Natural killer cell (primary cell): ENCODE measurements at regions not wholly inside any gene's neighbourhood (a gene's known extent, or its start where the extent isn't known, plus 50 kb on each side); places are given as distances from the start of the nearest gene placed in this dataset.

Source experiments
- ATAC-seq, 3 donors: fragments of 150-1000 bp in 2 of 3; fragments of 200-7000 bp in 1 of 3; cut with Tn5 transposase; 1 replicate in 1 of 3; 2 replicates in 2 of 3; pipeline ENCODE4 v1.10.0; 2021; ENCODE audit warnings: mild to moderate bottlenecking in 2 of 3, moderate library complexity in 2 of 3
- DNase-seq, 2 donors: peaks; one replicate each; pipeline versions ENCODE4 v3.0.0 to v3.0.0-alpha.2; 2013 to 2021; ENCODE audit warnings: mixed read lengths in 1 of 2
- H3K27ac ChIP-seq: one replicate; pipeline ENCODE4 v1.5.1; 2013; ENCODE audit warnings: mild to moderate bottlenecking, low read length
- H3K27me3 ChIP-seq: one replicate; pipeline ENCODE4 v1.6.1; 2013; ENCODE audit warnings: low read length; ENCODE audit not compliant: control insufficient read depth, insufficient read depth
- H3K36me3 ChIP-seq: one replicate; pipeline ENCODE4 v1.6.1; 2013; ENCODE audit warnings: low read length; ENCODE audit not compliant: control insufficient read depth, insufficient read depth
- H3K4me1 ChIP-seq: one replicate; pipeline ENCODE4 v1.6.1; 2013; ENCODE audit warnings: low read length; ENCODE audit not compliant: control insufficient read depth, insufficient read depth
- H3K4me3 ChIP-seq: one replicate; pipeline ENCODE4 v1.5.1; 2013; ENCODE audit warnings: low read length
- H3K9me3 ChIP-seq: one replicate; pipeline ENCODE4 v1.6.1; 2013; ENCODE audit warnings: low read length; ENCODE audit not compliant: control insufficient read depth, insufficient read depth
- H3K27ac Mint-ChIP-seq, 2 donors: one replicate each; pipeline ENCODE4 v1.8.0; 2022; ENCODE audit warnings: mild to moderate bottlenecking in 2 of 2, mixed read lengths in 2 of 2, moderate library complexity in 1 of 2
- H3K27me3 Mint-ChIP-seq, 2 donors: one replicate each; pipeline ENCODE4 v1.8.0; 2022; ENCODE audit warnings: low read depth in 2 of 2, mixed read lengths in 2 of 2
- H3K36me3 Mint-ChIP-seq: one replicate; pipeline ENCODE4 v1.8.0; 2022; ENCODE audit warnings: mixed read lengths
- H3K4me1 Mint-ChIP-seq, 2 donors: one replicate each; pipeline ENCODE4 v1.8.0; 2022; ENCODE audit warnings: mixed read lengths in 2 of 2
- H3K4me3 Mint-ChIP-seq: one replicate; pipeline ENCODE4 v1.8.0; 2022; ENCODE audit warnings: mild to moderate bottlenecking, moderate library complexity, mixed read lengths
- H3K9me3 Mint-ChIP-seq, 2 donors: one replicate each; pipeline ENCODE4 v1.8.0; 2022; ENCODE audit warnings: mixed read lengths in 2 of 2
- WGBS: methylation state at CpG from one replicate; pipeline ENCODE4 v1.1.7; 2013; ENCODE audit warnings: missing lambda C conversion rate; ENCODE audit not compliant: insufficient coverage; 5-methylcytosine and 5-hydroxymethylcytosine counted together
- intact Hi-C: fragments of 100-400 bp; cut with micrococcal nuclease; formaldehyde crosslinking; loops from one replicate; pipeline ENCODE4 v1.14.2; 2022
- TF ChIP-seq, protein P1 (sequence below): fragments of 200-600 bp; IDR thresholded peaks from one replicate; pipeline ENCODE4 v1.8.0; 2022; ENCODE audit warnings: antibody characterized with exemption

DNA sequence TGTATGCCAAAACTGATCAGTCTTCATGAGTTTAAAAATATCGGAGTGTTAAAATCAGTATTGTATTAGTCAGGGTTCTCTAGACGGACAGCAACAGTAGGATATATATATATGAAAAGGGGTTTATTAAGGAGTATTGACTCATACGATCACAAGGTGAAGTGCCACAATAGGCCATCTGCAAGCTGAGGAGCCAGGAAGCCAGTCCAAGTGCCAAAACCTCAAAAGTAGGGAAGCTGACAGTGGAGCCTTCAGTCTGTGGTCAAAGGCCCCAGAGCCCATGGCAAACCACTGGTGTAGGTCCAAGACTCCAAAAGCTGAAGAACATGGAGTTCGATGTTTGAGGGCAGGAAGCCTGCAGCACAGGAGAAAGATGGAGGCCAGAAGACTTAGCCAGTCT, 391.0 kb upstream of the CADM2 start:
- Mint-ChIP-seq H3K4me3 (no peak overlapping the region), H3K27ac (no peak overlapping the region), H3K9me3 (peaks cover 8 to 11% of the 10 kb centered on the region in 2 donors), H3K36me3 (no peaks in the 10 kb centered on the region), H3K27me3 (no peaks in the 10 kb centered on the region), H3K4me1 (no peaks in the 10 kb centered on the region)
- Histone ChIP-seq H3K4me1 (no peaks in the 10 kb centered on the region), H3K27me3 (no peaks in the 10 kb centered on the region), H3K27ac (no peak overlapping the region), H3K4me3 (no peak overlapping the region), H3K9me3 (peaks cover 4% of the 10 kb centered on the region), H3K36me3 (no peaks in the 10 kb centered on the region)
- intact Hi-C loops: no loop called here
- WGBS: 91% methylated on average over 4 of the region's 4 CpGs
- TF ChIP-seq, protein P1, sequence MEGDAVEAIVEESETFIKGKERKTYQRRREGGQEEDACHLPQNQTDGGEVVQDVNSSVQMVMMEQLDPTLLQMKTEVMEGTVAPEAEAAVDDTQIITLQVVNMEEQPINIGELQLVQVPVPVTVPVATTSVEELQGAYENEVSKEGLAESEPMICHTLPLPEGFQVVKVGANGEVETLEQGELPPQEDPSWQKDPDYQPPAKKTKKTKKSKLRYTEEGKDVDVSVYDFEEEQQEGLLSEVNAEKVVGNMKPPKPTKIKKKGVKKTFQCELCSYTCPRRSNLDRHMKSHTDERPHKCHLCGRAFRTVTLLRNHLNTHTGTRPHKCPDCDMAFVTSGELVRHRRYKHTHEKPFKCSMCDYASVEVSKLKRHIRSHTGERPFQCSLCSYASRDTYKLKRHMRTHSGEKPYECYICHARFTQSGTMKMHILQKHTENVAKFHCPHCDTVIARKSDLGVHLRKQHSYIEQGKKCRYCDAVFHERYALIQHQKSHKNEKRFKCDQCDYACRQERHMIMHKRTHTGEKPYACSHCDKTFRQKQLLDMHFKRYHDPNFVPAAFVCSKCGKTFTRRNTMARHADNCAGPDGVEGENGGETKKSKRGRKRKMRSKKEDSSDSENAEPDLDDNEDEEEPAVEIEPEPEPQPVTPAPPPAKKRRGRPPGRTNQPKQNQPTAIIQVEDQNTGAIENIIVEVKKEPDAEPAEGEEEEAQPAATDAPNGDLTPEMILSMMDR: no peak
- ATAC-seq: no peak
- no peak for DNase-seq

DNA sequence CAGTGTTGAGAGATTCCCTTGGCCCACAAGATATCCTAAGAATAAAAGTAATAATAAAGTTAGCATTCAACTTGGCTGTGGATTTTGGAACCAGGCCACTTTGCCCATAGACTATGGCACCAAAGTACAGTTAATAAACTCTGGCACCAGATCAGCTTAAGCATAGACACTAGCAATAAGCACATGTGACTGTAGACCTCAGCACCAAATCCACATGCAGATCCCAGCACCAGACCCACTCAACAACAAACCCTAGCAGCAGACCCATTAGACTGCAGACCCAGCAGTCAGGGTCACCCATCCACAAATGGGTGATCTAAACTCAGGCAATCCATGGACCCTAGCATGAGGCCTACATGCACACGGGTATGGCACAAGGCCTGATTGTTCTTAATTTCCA, 384.8 kb upstream of the CADM2 start:
- no peaks in the 10 kb centered on the region for H3K27me3 ChIP-seq
- 82% methylated on average over 1 of the region's 1 CpG for WGBS
- H3K4me3 ChIP-seq: no peak overlapping the region
- H3K4me3 Mint-ChIP-seq: no peak overlapping the region
- no peaks in the 10 kb centered on the region for H3K4me1 ChIP-seq
- no peak overlapping the region for H3K27ac Mint-ChIP-seq
- ATAC-seq (no peak), DNase-seq (no peak)
- H3K27ac ChIP-seq: no peak overlapping the region
- H3K27me3 Mint-ChIP-seq: no peaks in the 10 kb centered on the region
- H3K9me3 ChIP-seq: peaks cover 9% of the 10 kb centered on the region
- peaks cover 17 to 24% of the 10 kb centered on the region in 2 donors for H3K9me3 Mint-ChIP-seq
- intact Hi-C loops: no loop called here
- peaks cover 20% of the 10 kb centered on the region for H3K36me3 Mint-ChIP-seq
- H3K36me3 ChIP-seq: no peaks in the 10 kb centered on the region
- H3K4me1 Mint-ChIP-seq: no peaks in the 10 kb centered on the region
- TF ChIP-seq, protein P1: no peak

- no peak for ATAC-seq
Observed at GRCh38 chr3:84586427-84586826, 372.4 kb upstream of the CADM2 start.

More at GRCh38 chr3:84586427-84586826, 372.4 kb upstream of the CADM2 start:
- peaks cover 17 to 23% of the 10 kb centered on the region in 2 donors for H3K9me3 Mint-ChIP-seq
- 82% methylated on average over 2 of the region's 2 CpGs for WGBS
- no peak overlapping the region for H3K4me3 ChIP-seq
- no peaks in the 10 kb centered on the region for H3K4me1 Mint-ChIP-seq
- peaks cover 12% of the 10 kb centered on the region for H3K36me3 Mint-ChIP-seq
- no peaks in the 10 kb centered on the region for H3K27me3 Mint-ChIP-seq
- no peak overlapping the region for H3K27ac Mint-ChIP-seq
- no peaks in the 10 kb centered on the region for H3K9me3 ChIP-seq
- no peaks in the 10 kb centered on the region for H3K4me1 ChIP-seq
- H3K27me3 ChIP-seq: no peaks in the 10 kb centered on the region
- intact Hi-C loops: no loop called here
- DNase-seq: no peak
- TF ChIP-seq, protein P1: no peak
- no peak overlapping the region for H3K27ac ChIP-seq
- H3K36me3 ChIP-seq: no peaks in the 10 kb centered on the region
- no peak overlapping the region for H3K4me3 Mint-ChIP-seq
